C4-2B (cell line): ENCODE measurements at regions not wholly inside any gene's neighbourhood (a gene's known extent, or its start where the extent isn't known, plus 50 kb on each side); places are given as distances from the start of the nearest gene placed in this dataset.

ENCODE experiments used
- H3K27ac ChIP-seq: fragments of 450-650 bp; 2 replicates; pipeline ENCODE4 v1.5.1; 2017
- ZFX ChIP-seq: fragments of 450-650 bp; IDR thresholded peaks from 2 replicates; pipeline ENCODE4 v1.6.1; 2017
- TF ChIP-seq, protein P1 (sequence below): fragments of 450-650 bp; conservative IDR thresholded peaks from 2 replicates; pipeline ENCODE4 v1.5.1; 2017; ENCODE audit warnings: mild to moderate bottlenecking

DNA sequence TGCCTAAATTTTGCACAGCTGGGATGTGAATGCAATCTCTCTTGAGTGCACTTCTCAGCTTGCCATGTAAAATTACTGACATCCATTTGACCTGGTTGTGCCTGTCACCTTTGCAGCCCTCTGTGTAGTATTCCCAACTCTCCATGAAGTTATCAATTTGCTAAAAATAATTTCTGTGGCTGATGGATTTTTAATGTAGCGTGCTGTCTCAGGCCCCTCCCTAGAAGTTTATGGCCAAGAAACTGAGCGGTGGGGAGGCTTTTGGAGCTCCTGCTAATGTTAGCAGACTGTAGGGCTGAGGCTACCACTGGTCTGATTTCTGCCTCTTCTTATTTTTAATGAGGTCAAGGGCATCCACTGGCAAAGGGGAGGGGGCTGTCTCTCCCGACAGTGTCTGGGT, 577.0 kb upstream of the DPP6 start:
- TF ChIP-seq, protein P1, sequence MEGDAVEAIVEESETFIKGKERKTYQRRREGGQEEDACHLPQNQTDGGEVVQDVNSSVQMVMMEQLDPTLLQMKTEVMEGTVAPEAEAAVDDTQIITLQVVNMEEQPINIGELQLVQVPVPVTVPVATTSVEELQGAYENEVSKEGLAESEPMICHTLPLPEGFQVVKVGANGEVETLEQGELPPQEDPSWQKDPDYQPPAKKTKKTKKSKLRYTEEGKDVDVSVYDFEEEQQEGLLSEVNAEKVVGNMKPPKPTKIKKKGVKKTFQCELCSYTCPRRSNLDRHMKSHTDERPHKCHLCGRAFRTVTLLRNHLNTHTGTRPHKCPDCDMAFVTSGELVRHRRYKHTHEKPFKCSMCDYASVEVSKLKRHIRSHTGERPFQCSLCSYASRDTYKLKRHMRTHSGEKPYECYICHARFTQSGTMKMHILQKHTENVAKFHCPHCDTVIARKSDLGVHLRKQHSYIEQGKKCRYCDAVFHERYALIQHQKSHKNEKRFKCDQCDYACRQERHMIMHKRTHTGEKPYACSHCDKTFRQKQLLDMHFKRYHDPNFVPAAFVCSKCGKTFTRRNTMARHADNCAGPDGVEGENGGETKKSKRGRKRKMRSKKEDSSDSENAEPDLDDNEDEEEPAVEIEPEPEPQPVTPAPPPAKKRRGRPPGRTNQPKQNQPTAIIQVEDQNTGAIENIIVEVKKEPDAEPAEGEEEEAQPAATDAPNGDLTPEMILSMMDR = no peak
- no peak for TF ChIP-seq ZFX
- no peak overlapping the region for H3K27ac ChIP-seq

DNA sequence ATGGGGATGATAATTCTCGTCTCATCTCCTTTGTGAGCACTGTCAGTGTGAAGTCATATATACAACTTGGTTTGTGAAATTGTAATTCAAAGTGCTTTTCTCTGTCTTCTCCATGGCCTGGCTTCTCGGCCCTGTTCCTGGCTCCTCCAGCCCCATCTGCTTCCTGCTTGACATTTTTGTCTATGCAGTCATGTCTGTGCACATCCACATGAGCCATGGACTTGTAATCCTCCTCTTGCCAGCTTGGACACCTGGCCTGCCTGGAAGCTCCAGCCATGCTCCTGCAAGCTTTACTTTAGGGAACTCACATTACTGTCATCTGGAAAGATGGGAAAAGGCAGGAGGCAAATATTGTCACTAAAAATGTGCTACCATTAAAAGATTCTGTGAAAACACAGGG, 576.0 kb upstream of the DPP6 start:
- TF ChIP-seq, protein P1 = no peak
- no peak for TF ChIP-seq ZFX
- no peak overlapping the region for H3K27ac ChIP-seq

DNA sequence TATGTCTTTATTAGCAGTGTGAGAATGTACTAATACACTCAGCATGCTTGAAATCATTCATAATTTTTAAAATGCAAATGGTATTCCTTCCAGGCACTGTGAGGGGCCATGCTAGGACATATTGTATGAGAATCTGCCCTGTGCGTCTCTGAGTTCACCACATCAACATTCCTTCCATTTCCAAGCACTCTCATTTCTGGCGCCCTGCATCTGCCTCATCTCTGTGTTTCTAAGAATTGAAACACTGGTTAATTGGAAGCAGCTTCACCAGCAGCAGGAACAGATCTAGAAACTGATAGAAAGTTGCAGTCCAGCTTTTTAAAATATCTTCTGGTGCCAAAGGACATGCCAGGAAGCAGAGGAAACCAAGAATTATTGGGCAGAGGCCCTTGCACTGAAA, 555.9 kb upstream of the DPP6 start:
- TF ChIP-seq, protein P1 = no peak
- no peak for TF ChIP-seq ZFX
- H3K27ac ChIP-seq = no peak overlapping the region

DNA sequence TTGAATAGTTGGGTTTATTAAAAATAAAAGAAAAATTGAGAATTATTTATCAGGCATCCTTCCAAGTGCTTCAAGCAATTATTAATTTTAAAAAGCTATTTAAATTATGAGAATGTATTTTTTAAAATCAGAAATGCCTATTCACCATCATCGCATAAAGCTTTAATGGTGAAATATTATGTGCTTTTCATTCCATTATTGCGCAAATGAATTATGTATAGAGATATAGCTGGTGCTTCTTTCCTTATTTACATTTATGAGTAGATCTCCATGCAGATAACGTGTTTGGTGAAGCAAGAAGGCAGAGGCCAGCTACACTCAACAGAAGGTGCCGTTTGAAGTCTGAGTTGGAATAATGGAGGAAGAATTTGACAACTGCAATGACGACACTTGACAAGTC, 549.1 kb upstream of the DPP6 start:
- TF ChIP-seq ZFX = no peak
- TF ChIP-seq, protein P1 = no peak
- no peak overlapping the region for H3K27ac ChIP-seq

DNA sequence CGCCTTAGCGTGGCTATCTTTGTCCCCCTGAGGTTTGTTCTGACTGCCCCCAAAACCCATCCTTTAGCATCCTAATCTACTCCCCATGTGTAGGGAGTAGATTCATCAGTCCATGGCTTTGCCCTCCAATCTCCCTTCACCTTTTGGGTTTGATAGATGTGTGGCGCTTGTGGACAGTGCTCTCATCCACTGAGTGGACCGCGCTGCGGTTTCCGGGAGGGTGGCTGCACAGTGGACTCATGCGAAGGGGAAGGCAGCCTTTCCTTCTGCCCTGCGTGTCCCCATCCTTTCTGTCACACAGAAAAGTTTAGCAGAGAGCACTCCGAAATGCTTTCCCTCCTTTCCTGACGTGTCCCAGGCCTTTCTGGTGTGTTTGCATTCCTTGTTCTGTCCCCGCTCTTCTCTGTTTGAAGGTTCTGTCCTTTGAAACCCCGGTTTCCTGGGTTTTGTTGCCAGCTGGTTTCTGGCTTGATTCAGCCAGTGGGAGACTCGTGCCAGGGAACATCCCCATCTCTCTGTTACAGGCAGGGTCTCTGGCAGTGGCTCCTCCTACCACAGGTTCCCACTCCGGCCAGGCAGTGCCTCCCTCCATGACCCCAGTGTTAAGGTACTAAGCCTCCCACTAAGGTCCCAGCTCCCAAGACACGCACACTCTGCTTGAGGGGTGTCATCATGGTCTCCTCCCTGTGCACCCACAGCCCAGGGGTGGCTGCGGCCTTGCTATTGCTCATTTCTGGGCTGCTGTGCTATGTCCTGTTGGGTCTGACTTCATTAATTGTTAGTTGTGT, 547.7 kb upstream of the DPP6 start:
- no peak overlapping the region for H3K27ac ChIP-seq
- no peak for TF ChIP-seq ZFX
- TF ChIP-seq, protein P1 = no peak

DNA sequence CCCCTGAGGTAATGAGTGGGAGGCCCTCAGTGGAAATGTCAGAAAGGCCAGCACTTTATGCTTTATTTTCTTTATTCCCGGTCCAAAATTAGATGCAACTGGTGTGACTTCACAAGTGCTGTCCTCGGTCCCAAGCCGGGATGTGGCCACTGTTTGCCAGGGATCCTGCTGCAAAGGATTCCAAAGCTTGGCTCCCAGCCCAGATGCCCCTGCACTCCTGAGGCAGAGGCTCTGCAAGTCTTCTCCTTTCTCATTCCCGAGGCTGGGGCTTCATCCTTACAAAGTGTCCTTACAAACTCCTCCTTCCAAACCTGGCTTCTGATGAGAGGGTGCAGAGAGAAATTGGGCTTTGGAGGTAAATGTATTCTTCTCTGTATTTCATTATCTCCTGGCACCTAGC, 544.3 kb upstream of the DPP6 start:
- TF ChIP-seq ZFX = no peak
- TF ChIP-seq, protein P1 = no peak
- H3K27ac ChIP-seq = no peak overlapping the region

DNA sequence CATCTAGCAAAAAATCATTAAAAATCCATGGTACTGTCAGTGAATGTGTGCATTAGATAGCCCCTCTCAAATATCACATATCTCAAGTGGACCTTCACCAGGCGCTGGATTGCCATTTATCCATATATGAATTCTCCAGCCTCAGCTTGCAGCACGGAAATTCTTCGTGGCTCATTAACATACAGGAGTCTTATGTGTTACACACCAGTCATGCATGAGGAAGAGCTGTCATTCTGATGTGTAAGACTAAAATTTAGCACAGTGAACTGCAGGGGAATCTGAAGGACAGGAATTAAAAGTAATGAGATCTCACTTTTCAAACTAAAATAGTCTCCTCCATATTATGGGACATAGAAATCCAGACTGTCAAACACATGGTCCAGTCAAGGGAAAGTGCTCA, 542.4 kb upstream of the DPP6 start:
- H3K27ac ChIP-seq = no peak overlapping the region
- no peak for TF ChIP-seq ZFX
- TF ChIP-seq, protein P1 = no peak
